K562 (cell line): ENCODE measurements at regions not wholly inside any gene's neighbourhood (a gene's known extent, or its start where the extent isn't known, plus 50 kb on each side); places are given as distances from the start of the nearest gene placed in this dataset.

Experiments used
- ATAC-seq: fragments of 200-7000 bp; cut with Tn5 transposase; 3 replicates; pipeline ENCODE4 v1.9.1; 2020; ENCODE audit warnings: moderate library complexity
- BruUV-seq: library from RNA; stranded (reverse); fragments of 400-500 nt; replicated peaks from 2 replicates; lab custom pipeline; 2021; lab: Mats Ljungman, UMichigan
- CTCF ChIA-PET: fragments of 300-600 bp; formaldehyde crosslinking; extraction: SDS; loops from one replicate; lab custom pipeline; 2021; ENCODE audit warnings: low intra/inter-chr PET ratio; lab: Yijun Ruan, JAX
- POLR2A ChIA-PET: fragments of 300-600, 350-650 bp; sonication (Branson Sonifier 250); formaldehyde crosslinking; extraction: SDS; loops from one replicate; lab custom pipeline; 2021; ENCODE audit warnings: antibody characterized with exemption, inconsistent platforms; lab: Yijun Ruan, JAX
- DNase-seq, 4 experiments: peaks; one replicate each; pipeline versions ENCODE4 v3.0.0 to v3.0.0-alpha.2; 2011 to 2018; ENCODE audit warnings: low spot score in 3 of 4, mixed read lengths in 3 of 4; ENCODE audit errors: extremely low read depth in 1 of 4
- FAIRE-seq: peaks from 2 replicates; lab custom pipeline; 2011; peaks lifted over from hg19 to GRCh38; lab: Jason Lieb, UNC
- H2AFZ ChIP-seq: 2 replicates; pipeline ENCODE4 v1.6.0; 2011; ENCODE audit warnings: low read depth, low read length, control low read depth, inconsistent platforms
- H3K27ac ChIP-seq: fragments of 200-600 bp; 3 replicates; pipeline ENCODE4 v1.8.0; 2011; ENCODE audit warnings: low read depth, mild to moderate bottlenecking, control low read depth, inconsistent platforms, low read length, moderate library complexity, mixed read lengths; ENCODE audit errors: extremely low read depth
- H3K27me3 ChIP-seq, 2 experiments: fragments of 300-600 bp in 1 of 2; 2 replicates in 1 of 2; 3 replicates in 1 of 2; pipeline versions ENCODE4 v1.6.0 to v1.8.0; 2011; ENCODE audit warnings: inconsistent platforms in 2 of 2, low read length in 2 of 2, mild to moderate bottlenecking in 1 of 2, mixed read lengths in 1 of 2, moderate library complexity in 1 of 2; ENCODE audit not compliant: control insufficient read depth in 2 of 2, insufficient read depth in 2 of 2
- H3K36me3 ChIP-seq: fragments of 300-600 bp; 3 replicates; pipeline ENCODE4 v1.8.0; 2011; ENCODE audit warnings: mild to moderate bottlenecking, low read length, inconsistent platforms; ENCODE audit not compliant: control insufficient read depth, insufficient read depth
- H3K4me1 ChIP-seq, 2 experiments: fragments of 200-600 bp in 1 of 2; replicated peaks in 1 of 2; 2 replicates in 1 of 2; 3 replicates in 1 of 2; pipeline versions ENCODE4 v1.5.1 to v1.8.0; 2011; ENCODE audit warnings: inconsistent platforms in 2 of 2, low read length in 2 of 2, mild to moderate bottlenecking in 1 of 2, mixed read lengths in 1 of 2, moderate library complexity in 1 of 2; ENCODE audit not compliant: control insufficient read depth in 2 of 2, insufficient read depth in 2 of 2
- H3K4me2 ChIP-seq: 2 replicates; pipeline ENCODE4 v1.6.1; 2011; ENCODE audit warnings: low read length, control low read depth, inconsistent platforms, mixed read lengths; ENCODE audit not compliant: insufficient read depth
- H3K4me3 ChIP-seq: fragments of 200-600 bp; sonication (generic), shearing (Covaris generic); 2 replicates; pipeline ENCODE4 v1.5.1; 2016; ENCODE audit warnings: control low read depth, inconsistent platforms
- H3K79me2 ChIP-seq: fragments of 200-600 bp; 3 replicates; pipeline ENCODE4 v1.8.0; 2011; ENCODE audit warnings: low read length, inconsistent platforms; ENCODE audit not compliant: control insufficient read depth, insufficient read depth
- H3K9ac ChIP-seq, 2 experiments: 2 replicates each; pipeline versions ENCODE4 v1.6.0 to v1.6.1; 2011; ENCODE audit warnings: low read depth in 2 of 2, low read length in 2 of 2, control low read depth in 1 of 2, inconsistent platforms in 1 of 2, mild to moderate bottlenecking in 1 of 2, mixed read lengths in 1 of 2; ENCODE audit not compliant: insufficient read depth in 1 of 2
- H3K9me1 ChIP-seq: one replicate; pipeline ENCODE4 v1.6.0; 2011; ENCODE audit warnings: inconsistent platforms, mild to moderate bottlenecking, low read length, moderate library complexity; ENCODE audit not compliant: control insufficient read depth, insufficient read depth
- H3K9me3 ChIP-seq: replicated peaks from 2 replicates; pipeline ENCODE4 v1.5.1; 2011; ENCODE audit warnings: low read depth, low read length, inconsistent platforms; ENCODE audit not compliant: control insufficient read depth, insufficient read depth
- H4K20me1 ChIP-seq: replicated peaks from 2 replicates; pipeline ENCODE4 v1.6.1; 2011; ENCODE audit warnings: low read length, inconsistent platforms, mixed read lengths; ENCODE audit not compliant: control insufficient read depth, insufficient read depth
- COPS2 ChIP-seq: fragments of 450-650 bp; conservative IDR thresholded peaks from 2 replicates; pipeline ENCODE4 v1.6.1; 2016; ENCODE audit warnings: mild to moderate bottlenecking, moderate library complexity
- CREB1 ChIP-seq, 2 experiments: sonication (generic) in 1 of 2; formaldehyde crosslinking in 1 of 2; IDR thresholded peaks; 2 replicates each; pipeline versions ENCODE4 v1.6.1 to v1.8.0; 2012 to 2022; ENCODE audit warnings: inconsistent platforms in 1 of 2, mild to moderate bottlenecking in 1 of 2, missing genetic modification reagents in 1 of 2, moderate library complexity in 1 of 2
- MTA2 ChIP-seq: fragments of 450-650 bp; IDR thresholded peaks from 2 replicates; pipeline ENCODE4 v1.6.1; 2016; ENCODE audit warnings: low read depth
- NFRKB ChIP-seq: fragments of 450-650 bp; IDR thresholded peaks from 2 replicates; pipeline ENCODE4 v1.6.1; 2016; ENCODE audit warnings: low read depth
- PATZ1 ChIP-seq: fragments of 250-450 bp; sonication (Bioruptor Pico); IDR thresholded peaks from 2 replicates; pipeline ENCODE4 v1.5.0; 2020; ENCODE audit warnings: mild to moderate bottlenecking, borderline replicate concordance
- RBM25 ChIP-seq: fragments of 200-400 bp; formaldehyde crosslinking; IDR thresholded peaks from 2 replicates; pipeline ENCODE4 v1.6.1; 2018; ENCODE audit warnings: low read length, low read depth, moderate library complexity; ENCODE audit not compliant: severe bottlenecking
- TARDBP ChIP-seq: fragments of 450-650 bp; IDR thresholded peaks from 2 replicates; pipeline ENCODE4 v1.6.1; 2016
- XRCC3 ChIP-seq: fragments of 450-650 bp; IDR thresholded peaks from 2 replicates; pipeline ENCODE4 v1.6.1; 2017; ENCODE audit warnings: mild to moderate bottlenecking, moderate library complexity
- ZNF175 ChIP-seq: fragments of 200-800 bp; sonication (Bioruptor generic); IDR thresholded peaks from 2 replicates; pipeline ENCODE4 v1.6.1; 2016; ENCODE audit warnings: low read depth, mild to moderate bottlenecking, missing genetic modification characterization, missing compliant biosample characterization
- ZNF217 ChIP-seq: sonication (generic); formaldehyde crosslinking; IDR thresholded peaks from 2 replicates; pipeline ENCODE4 v1.8.0; 2022; ENCODE audit warnings: mild to moderate bottlenecking, missing genetic modification reagents
- ZNF592 ChIP-seq: fragments of 450-650 bp; IDR thresholded peaks from 2 replicates; pipeline ENCODE4 v1.6.1; 2017; ENCODE audit warnings: antibody characterized with exemption, mild to moderate bottlenecking
- ZNF668 ChIP-seq: fragments of 250-450 bp; sonication (Bioruptor Pico); IDR thresholded peaks from 2 replicates; pipeline ENCODE4 v1.8.0; 2022; ENCODE audit warnings: mild to moderate bottlenecking, inconsistent platforms
- WGBS: fragments of 100-300 bp; shearing (Covaris generic); methylation state at CpG from one replicate; pipeline ENCODE4 v1.1.6; 2016; ENCODE audit warnings: low coverage, mixed read lengths; ENCODE audit not compliant: insufficient coverage; ENCODE audit errors: missing lambda C conversion rate; 5-methylcytosine and 5-hydroxymethylcytosine counted together
- in situ Hi-C: fragments of 300-500 bp; cut with MboI; formaldehyde crosslinking; loops from 4 replicates; pipeline ENCODE4 v1.15.0; 2018; ENCODE audit warnings: inconsistent platforms, mixed read lengths
- intact Hi-C: fragments of 100-400 bp; cut with micrococcal nuclease; formaldehyde crosslinking; loops from 2 replicates; pipeline ENCODE4 v1.14.2; 2022

- ATAC-seq: no peak
Observed at GRCh38 chr5:128777052-128777451, 188.2 kb upstream of the SLC27A6 start.

More at GRCh38 chr5:128777052-128777451, 188.2 kb upstream of the SLC27A6 start:
- CTCF ChIA-PET: no interaction called here
- WGBS: 8% methylated on average over 1 of the region's 1 CpG
- in situ Hi-C loops: no loop called here
- Histone ChIP-seq H3K79me2 (no peaks in the 10 kb centered on the region), H3K9me1 (no peaks in the 10 kb centered on the region), H3K27me3 (no peaks in the 10 kb centered on the region), H3K36me3 (no peaks in the 10 kb centered on the region), H3K4me1 (no peaks in the 10 kb centered on the region), H2AFZ (no peak overlapping the region), H3K4me3 (no peak overlapping the region), H3K27ac (no peak overlapping the region), H3K9me3 (no peaks in the 10 kb centered on the region), H3K9ac (no peak overlapping the region), H3K4me2 (no peak overlapping the region), H4K20me1 (no peaks in the 10 kb centered on the region)
- BruUV-seq: no TSS peak
- FAIRE-seq (no peak), DNase-seq (no peak)
- POLR2A ChIA-PET: no interaction called here
- intact Hi-C loops: no loop called here
- TF ChIP-seq ZNF592 (no peak), TARDBP (no peak), MTA2 (no peak), ZNF175 (CRISPR knock-in tag) (no peak), RBM25 (no peak), ZNF217 (CRISPR knock-in tag) (no peak), ZNF668 (CRISPR knock-in tag) (no peak), XRCC3 (no peak), PATZ1 (CRISPR knock-in tag) (no peak), COPS2 (no peak), CREB1 (IDR thresholded peaks at IDR 0.05) (no peak), CREB1 (CRISPR knock-in tag; IDR thresholded peaks at IDR 0.05) (no peak), NFRKB (no peak)
